Heart left ventricle (tissue), 13 donors: ENCODE measurements at regions not wholly inside any gene's neighbourhood (a gene's known extent, or its start where the extent isn't known, plus 50 kb on each side); places are given as distances from the start of the nearest gene placed in this dataset.

Source experiments
- CTCF ChIP-seq, 12 donors: fragments of 200-600 bp; sonication (generic) in 4 of 12; IDR thresholded peaks; one replicate each; pipeline versions ENCODE4 v1.5.0 to v1.8.0; 2018 to 2022; ENCODE audit warnings: antibody characterized with exemption in 12 of 12, mild to moderate bottlenecking in 5 of 12
- POLR2A ChIP-seq, 2 donors: fragments of 450-650 bp; IDR thresholded peaks; one replicate each; pipeline ENCODE4 v1.6.1; 2017; ENCODE audit warnings: antibody characterized with exemption in 2 of 2, mild to moderate bottlenecking in 2 of 2, moderate library complexity in 2 of 2
- donor health status: ischemic (EF 13 %, LVEDD 7.1; RV severe dilation, severe dysfunction).
- donor health status: DM: no; HTN: yes; CAD: no.
- donor health status: DM: no; HTN: no; CAD: no.
- donor health status: ischemic (EF 25% LVEDD 6.9; RV normal size, moderate dysfunction).
- donor health status: ischemic (EF 25% LVEDD 5.7; RV mildly dilated, moderate dysfunction).
- donor health status: ischemic (EF 35%, LVEDD 5.7; RV mildly dilated, moderate dysfunction).
- donor health status: nonischemic (EF 11% LVEDD 7.7; RV severe dilation, severe dysfunction).
- donor health status: DM: yes; HTN: yes; CAD: no.
- donor health status: PGD.
- donor health status: ischemic (EF 29% LVEDD 5.4; RV normal size, mild dysfunction).
- donor health status: nonischemic (EF 23%, LVEDD 6.1; RV moderate dilation, normal function).

- TF ChIP-seq CTCF (IDR thresholded peaks at IDR 0.05): no peak
- no peak for TF ChIP-seq POLR2A (IDR thresholded peaks at IDR 0.05)
Measured at GRCh38 chr5:171720086-171720485, 65.5 kb upstream of the SMIM23 start.
